ENCODE measurements at regions not wholly inside any gene's neighbourhood (a gene's known extent, or its start where the extent isn't known, plus 50 kb on each side); places are given as distances from the start of the nearest gene placed in this dataset.

- Histone ChIP-seq H3K4me1 (peaks cover 9% of the 10 kb centered on the region), H3K36me3 (replicated peaks in 1 of 2; ENCODE audit: insufficient read depth in 1 of 2, low read depth in 2 of 2) (no peaks in the 10 kb centered on the region), H3K27me3 (no peaks in the 10 kb centered on the region), H3K27ac (no peak overlapping the region), H3K9me3 (no peaks in the 10 kb centered on the region), H3K4me3 (no peak overlapping the region)
- 95 to 98% methylated on average over 2 of the region's 2 CpGs for WGBS, 2 donors
- no peak for TF ChIP-seq POLR2A (IDR thresholded peaks at IDR 0.05)
- TF ChIP-seq CTCF (IDR thresholded peaks at IDR 0.05) = no peak
- no peak for DNase-seq
- intact Hi-C loops (cut with DNase I) = no loop called here
- ATAC-seq = no peak
Measured at GRCh38 chr15:47475336-47475735, 242.0 kb upstream of the SEMA6D start.

GRCh38 chr15:47477341-47477740 lies 240.0 kb upstream of the SEMA6D start:
- no peak overlapping the region for H3K4me3 ChIP-seq
- intact Hi-C loops (cut with DNase I) = no loop called here
- peaks cover 9% of the 10 kb centered on the region for H3K4me1 ChIP-seq
- no peaks in the 10 kb centered on the region for H3K9me3 ChIP-seq
- ATAC-seq (no peak), DNase-seq (no peak)
- no peaks in the 10 kb centered on the region for H3K27me3 ChIP-seq
- no peaks in the 10 kb centered on the region for H3K36me3 ChIP-seq (replicated peaks in 1 of 2; ENCODE audit: insufficient read depth in 1 of 2, low read depth in 2 of 2)
- no peak for TF ChIP-seq POLR2A (IDR thresholded peaks at IDR 0.05)
- H3K27ac ChIP-seq = no peak overlapping the region

- Histone ChIP-seq H3K4me1 (no peaks in the 10 kb centered on the region), H3K36me3 (replicated peaks in 1 of 2; ENCODE audit: insufficient read depth in 1 of 2, low read depth in 2 of 2) (no peaks in the 10 kb centered on the region), H3K27ac (no peak overlapping the region), H3K4me3 (no peak overlapping the region), H3K27me3 (no peaks in the 10 kb centered on the region), H3K9me3 (no peaks in the 10 kb centered on the region)
- DNase-seq (no peak), ATAC-seq (no peak)
- WGBS, 2 donors = 75 to 78% methylated on average over 3 of the region's 3 CpGs
- TF ChIP-seq CTCF (IDR thresholded peaks at IDR 0.05) (no peak), POLR2A (IDR thresholded peaks at IDR 0.05) (no peak)
- intact Hi-C loops (cut with DNase I) = no loop called here
Measured at GRCh38 chr15:47484059-47484458, 233.2 kb upstream of the SEMA6D start.

DNA sequence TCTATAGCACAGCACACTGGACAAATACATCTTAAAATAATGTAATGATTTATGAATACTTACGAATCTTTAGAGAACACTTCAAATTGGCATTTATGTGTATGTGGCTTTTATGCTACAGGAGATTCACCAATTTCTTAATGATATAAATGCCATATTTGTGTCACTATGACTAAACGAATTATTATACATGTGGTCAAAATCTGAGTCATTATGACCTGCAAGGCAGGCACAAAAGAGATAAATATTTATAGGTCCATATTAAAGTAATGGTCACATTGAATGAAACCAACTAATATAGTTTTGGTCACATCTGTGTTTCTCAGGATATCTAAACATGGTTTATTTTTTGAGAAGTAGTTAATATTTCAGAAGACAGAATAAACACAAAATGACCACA lies 232.3 kb upstream of the SEMA6D start:
- Histone ChIP-seq H3K27me3 (no peaks in the 10 kb centered on the region), H3K4me1 (no peaks in the 10 kb centered on the region), H3K9me3 (no peaks in the 10 kb centered on the region), H3K4me3 (no peak overlapping the region), H3K27ac (no peak overlapping the region), H3K36me3 (replicated peaks in 1 of 2; ENCODE audit: insufficient read depth in 1 of 2, low read depth in 2 of 2) (no peaks in the 10 kb centered on the region)
- TF ChIP-seq CTCF (IDR thresholded peaks at IDR 0.05) (no peak), POLR2A (IDR thresholded peaks at IDR 0.05) (no peak)
- WGBS, 2 donors = 69 to 77% methylated on average over 2 of the region's 2 CpGs
- DNase-seq (no peak), ATAC-seq (no peak)
- intact Hi-C loops (cut with DNase I) = no loop called here

GRCh38 chr15:47485419-47485818 lies 231.9 kb upstream of the SEMA6D start:
- ATAC-seq = no peak
- H3K36me3 ChIP-seq (replicated peaks in 1 of 2; ENCODE audit: insufficient read depth in 1 of 2, low read depth in 2 of 2) = no peaks in the 10 kb centered on the region
- no peak overlapping the region for H3K4me3 ChIP-seq
- no peak for DNase-seq
- H3K27me3 ChIP-seq = no peaks in the 10 kb centered on the region
- H3K4me1 ChIP-seq = no peaks in the 10 kb centered on the region
- H3K27ac ChIP-seq = no peak overlapping the region
- 86 to 92% methylated on average over 2 of the region's 2 CpGs for WGBS, 2 donors
- H3K9me3 ChIP-seq = no peaks in the 10 kb centered on the region
- TF ChIP-seq POLR2A (IDR thresholded peaks at IDR 0.05) = no peak
- no peak for TF ChIP-seq CTCF (IDR thresholded peaks at IDR 0.05)
- intact Hi-C loops (cut with DNase I) = no loop called here

Measured in body of pancreas (tissue), 4 donors.